Upper lobe of left lung (tissue), 6 donors: ENCODE measurements at regions not wholly inside any gene's neighbourhood (a gene's known extent, or its start where the extent isn't known, plus 50 kb on each side); places are given as distances from the start of the nearest gene placed in this dataset.

Source experiments
- ATAC-seq, 2 donors: fragments of 200-7000 bp; cut with Tn5 transposase; one replicate each; pipeline ENCODE4 v1.9.1; 2022; ENCODE audit warnings: mild to moderate bottlenecking in 2 of 2, moderate library complexity in 2 of 2; ENCODE audit not compliant: low FRiP score in 2 of 2
- DNase-seq, 2 donors: peaks; one replicate each; pipeline ENCODE4 v3.0.0-alpha.2; 2019 to 2020
- H3K27ac ChIP-seq, 4 donors: fragments of 200-600 bp; sonication (generic); one replicate each; pipeline ENCODE4 v1.5.1; 2016 to 2019
- H3K27me3 ChIP-seq, 4 donors: fragments of 200-600 bp; sonication (generic); one replicate each; pipeline ENCODE4 v1.5.1; 2017 to 2019
- H3K36me3 ChIP-seq, 4 donors: fragments of 200-600 bp; sonication (generic); one replicate each; pipeline ENCODE4 v1.5.1; 2016 to 2019
- H3K4me1 ChIP-seq, 4 donors: fragments of 200-600 bp; sonication (generic); one replicate each; pipeline ENCODE4 v1.5.1; 2018 to 2019
- H3K4me3 ChIP-seq, 4 donors: fragments of 200-600 bp; sonication (generic); one replicate each; pipeline ENCODE4 v1.5.1; 2017 to 2019; ENCODE audit warnings: mild to moderate bottlenecking in 2 of 4, moderate library complexity in 1 of 4
- H3K9me3 ChIP-seq, 4 donors: fragments of 200-600 bp; sonication (generic); one replicate each; pipeline ENCODE4 v1.5.1; 2018 to 2019
- CTCF ChIP-seq, 6 experiments: fragments of 450-650 bp in 4 of 6; fragments of 200-600 bp in 2 of 6; sonication (generic) in 2 of 6; IDR thresholded peaks; one replicate each; pipeline ENCODE4 v1.5.1; 2016 to 2019; ENCODE audit warnings: antibody characterized with exemption in 6 of 6
- EP300 ChIP-seq, 4 donors: sonication (generic); formaldehyde crosslinking; IDR thresholded peaks; one replicate each; pipeline ENCODE4 v1.5.1; 2017; ENCODE audit warnings: antibody characterized with exemption in 4 of 4, control low read depth in 2 of 4
- POLR2A ChIP-seq, 4 donors: fragments of 450-650 bp; IDR thresholded peaks; one replicate each; pipeline ENCODE4 v1.5.1; 2016 to 2017; ENCODE audit warnings: antibody characterized with exemption in 4 of 4, mild to moderate bottlenecking in 2 of 4
- POLR2AphosphoS5 ChIP-seq, 2 donors: sonication (generic); formaldehyde crosslinking; IDR thresholded peaks; one replicate each; pipeline ENCODE4 v1.5.1; 2017; ENCODE audit warnings: antibody characterized with exemption in 2 of 2
- WGBS, 2 donors: methylation state at CpG; one replicate each; pipeline ENCODE4 v1.1.5; 2017 to 2018; 5-methylcytosine and 5-hydroxymethylcytosine counted together
- donor health status: DM: no; HTN: no; CAD: no; lungs with moderate emphysema.
- donor health status: DM: no; HTN: yes; CAD: no; lungs with severe emphysema.

DNA sequence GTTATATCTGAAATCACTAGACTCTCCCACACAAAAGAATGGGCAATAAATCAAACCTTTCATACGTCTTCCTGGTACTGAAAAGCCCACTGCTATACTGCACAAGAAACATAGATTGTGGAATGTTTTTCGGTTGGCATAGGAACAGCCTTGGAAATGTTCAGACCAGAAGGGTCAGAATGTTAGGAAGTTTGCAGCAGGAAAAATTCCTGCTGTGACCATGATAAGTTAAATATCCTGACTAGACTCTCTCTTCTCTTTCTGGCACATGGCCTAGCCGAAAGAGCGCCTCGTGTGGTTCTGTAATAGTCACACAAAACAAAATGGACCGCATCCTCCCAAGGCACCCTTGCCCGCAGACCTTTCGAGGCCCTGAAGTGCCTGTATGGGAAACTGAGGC is 427.2 kb downstream of the COG6 start:
- no peak overlapping the region for H3K4me3 ChIP-seq
- 60 to 63% methylated on average over 8 of the region's 8 CpGs for WGBS, 2 donors
- peak in 1 of 2 donors; percentile 41 for ATAC-seq
- peak overlapping the region in 1 of 4 donors; percentile 24 for H3K27ac ChIP-seq
- DNase-seq = no peak
- TF ChIP-seq EP300 (IDR thresholded peaks at IDR 0.05) (peak in 1 of 4 donors; percentile 20), CTCF (IDR thresholded peaks at IDR 0.05) (no peak), POLR2A (IDR thresholded peaks at IDR 0.05) (no peak), POLR2AphosphoS5 (IDR thresholded peaks at IDR 0.05) (peak in 1 of 2 donors; percentile 29)
- H3K9me3 ChIP-seq = no peaks in the 10 kb centered on the region
- H3K27me3 ChIP-seq = no peaks in the 10 kb centered on the region
- H3K36me3 ChIP-seq = no peaks in the 10 kb centered on the region
- peaks cover 0 to 7% (median 3%) of the 10 kb centered on the region in 4 donors for H3K4me1 ChIP-seq

GRCh38 chr13:40083841-40084240 is 428.4 kb downstream of the COG6 start:
- Histone ChIP-seq H3K4me1 (peaks cover 0 to 7% (median 3%) of the 10 kb centered on the region in 4 donors), H3K4me3 (no peak overlapping the region), H3K27ac (no peak overlapping the region), H3K36me3 (no peaks in the 10 kb centered on the region), H3K9me3 (no peaks in the 10 kb centered on the region), H3K27me3 (no peaks in the 10 kb centered on the region)
- DNase-seq (no peak), ATAC-seq (no peak)
- 96 to 97% methylated on average over 2 of the region's 2 CpGs for WGBS, 2 donors
- TF ChIP-seq POLR2A (IDR thresholded peaks at IDR 0.05) (no peak), CTCF (IDR thresholded peaks at IDR 0.05) (no peak), EP300 (IDR thresholded peaks at IDR 0.05) (no peak), POLR2AphosphoS5 (IDR thresholded peaks at IDR 0.05) (no peak)

- ATAC-seq = no peak
- no peak for TF ChIP-seq POLR2A (IDR thresholded peaks at IDR 0.05)
- no peak for TF ChIP-seq EP300 (IDR thresholded peaks at IDR 0.05)
- TF ChIP-seq CTCF (IDR thresholded peaks at IDR 0.05) = no peak
- TF ChIP-seq POLR2AphosphoS5 (IDR thresholded peaks at IDR 0.05) = no peak
Observed at GRCh38 chr13:40084934-40085333, 429.5 kb downstream of the COG6 start.

DNA sequence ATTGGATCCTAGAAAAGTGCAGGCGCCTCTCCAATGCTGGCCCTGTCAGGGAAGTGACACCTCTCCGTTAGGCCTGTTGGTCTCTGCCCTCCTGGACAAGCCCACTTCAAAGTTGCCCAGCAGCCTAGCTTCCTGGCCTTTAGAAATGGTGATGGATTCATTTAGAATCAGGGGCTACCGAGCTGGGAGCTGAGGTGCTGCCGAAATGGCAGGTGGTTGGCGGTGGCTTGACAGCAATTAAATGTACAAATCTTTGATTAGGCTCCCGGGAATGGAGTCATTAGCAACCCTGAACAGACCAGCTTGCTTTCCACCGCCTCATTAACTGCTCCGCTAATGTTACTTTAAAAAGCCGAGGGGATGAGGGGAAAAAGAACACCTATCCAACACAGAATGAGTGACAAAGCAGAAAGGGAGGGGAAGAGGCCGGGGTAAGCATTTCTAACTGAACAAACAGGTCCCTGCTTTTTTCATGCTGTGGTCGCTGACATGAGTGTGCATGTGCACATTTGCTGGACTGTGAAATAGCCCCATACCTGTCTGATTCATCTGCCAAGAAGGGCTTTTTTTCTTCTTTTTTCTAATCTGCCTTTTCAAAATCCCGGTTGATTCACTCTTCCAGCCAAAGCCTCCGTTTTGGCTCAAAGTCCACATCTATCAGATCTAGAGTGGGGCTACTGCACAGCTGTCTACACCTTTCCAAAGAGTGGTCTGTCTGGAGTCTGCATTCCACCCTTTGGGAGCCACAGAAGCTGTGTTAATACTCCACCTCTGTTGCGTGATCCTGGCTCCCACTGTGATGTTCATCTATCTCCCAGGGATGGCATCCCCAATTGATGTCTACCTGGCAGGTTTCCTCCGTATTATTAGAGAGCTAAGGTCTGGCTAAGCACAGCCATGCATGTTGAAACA is 431.9 kb downstream of the COG6 start:
- DNase-seq (no peak), ATAC-seq (no peak)
- Histone ChIP-seq H3K27me3 (no peaks in the 10 kb centered on the region), H3K27ac (no peak overlapping the region), H3K4me3 (no peak overlapping the region), H3K4me1 (peaks cover 0 to 6% (median 3%) of the 10 kb centered on the region in 4 donors), H3K36me3 (no peaks in the 10 kb centered on the region), H3K9me3 (no peaks in the 10 kb centered on the region)
- 76 to 78% methylated on average over 15 of the region's 15 CpGs for WGBS, 2 donors
- no peak for TF ChIP-seq EP300 (IDR thresholded peaks at IDR 0.05)

More at GRCh38 chr13:40084934-40085333, 429.5 kb downstream of the COG6 start:
- Histone ChIP-seq H3K4me1 (peaks cover 0 to 7% (median 3%) of the 10 kb centered on the region in 4 donors), H3K4me3 (no peak overlapping the region), H3K36me3 (no peaks in the 10 kb centered on the region), H3K27ac (no peak overlapping the region), H3K27me3 (no peaks in the 10 kb centered on the region), H3K9me3 (no peaks in the 10 kb centered on the region)
- WGBS, 2 donors = 80% methylated on average over 2 of the region's 2 CpGs
- DNase-seq = no peak

- Histone ChIP-seq H3K36me3 (no peaks in the 10 kb centered on the region), H3K4me1 (no peaks in the 10 kb centered on the region), H3K27ac (no peak overlapping the region), H3K9me3 (peaks cover 0 to under 1% (median 0%) of the 10 kb centered on the region in 4 donors), H3K4me3 (no peak overlapping the region), H3K27me3 (no peaks in the 10 kb centered on the region)
- DNase-seq (no peak), ATAC-seq (no peak)
- TF ChIP-seq POLR2A (IDR thresholded peaks at IDR 0.05) (no peak), EP300 (IDR thresholded peaks at IDR 0.05) (no peak), CTCF (IDR thresholded peaks at IDR 0.05) (no peak), POLR2AphosphoS5 (IDR thresholded peaks at IDR 0.05) (no peak)
- 73 to 78% methylated on average over 4 of the region's 4 CpGs for WGBS, 2 donors
Observed at GRCh38 chr13:40094056-40094455, 438.6 kb downstream of the COG6 start.
